NAMALWA (cell line): ENCODE measurements at regions not wholly inside any gene's neighbourhood (a gene's known extent, or its start where the extent isn't known, plus 50 kb on each side); places are given as distances from the start of the nearest gene placed in this dataset.

Experiments used
- DNase-seq: peaks from one replicate; pipeline ENCODE4 v3.0.0-alpha.2; 2015; ENCODE audit warnings: low spot score

- DNase-seq, result no peak
These were observed 427.2 kb downstream of the OCA2 start for GRCh38 chr15:27671819-27672437.

GRCh38 chr15:27670486-27671209 is 428.5 kb downstream of the OCA2 start:
- no peak for DNase-seq

DNA sequence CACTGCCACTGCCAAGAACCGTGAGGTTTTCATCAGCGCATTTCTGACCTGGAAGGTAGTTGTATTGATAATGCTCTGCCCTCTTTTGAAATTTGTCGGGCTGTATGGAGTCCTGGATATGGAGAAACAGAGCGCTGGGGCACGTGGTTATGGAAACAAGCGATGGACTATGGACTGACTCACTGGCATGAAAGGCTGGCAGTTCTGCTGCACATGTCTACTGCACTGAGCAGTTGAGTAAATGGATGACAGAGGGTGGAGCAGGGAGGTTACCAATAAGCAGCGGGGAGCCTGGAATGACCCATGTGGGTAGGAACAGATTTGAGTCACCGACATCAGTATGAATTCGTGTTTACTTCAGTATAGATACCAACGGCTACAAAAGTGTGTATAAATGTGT is 429.5 kb downstream of the OCA2 start:
- no peak for DNase-seq

GRCh38 chr15:27668471-27669220 is 430.5 kb downstream of the OCA2 start:
- no peak for DNase-seq

DNA sequence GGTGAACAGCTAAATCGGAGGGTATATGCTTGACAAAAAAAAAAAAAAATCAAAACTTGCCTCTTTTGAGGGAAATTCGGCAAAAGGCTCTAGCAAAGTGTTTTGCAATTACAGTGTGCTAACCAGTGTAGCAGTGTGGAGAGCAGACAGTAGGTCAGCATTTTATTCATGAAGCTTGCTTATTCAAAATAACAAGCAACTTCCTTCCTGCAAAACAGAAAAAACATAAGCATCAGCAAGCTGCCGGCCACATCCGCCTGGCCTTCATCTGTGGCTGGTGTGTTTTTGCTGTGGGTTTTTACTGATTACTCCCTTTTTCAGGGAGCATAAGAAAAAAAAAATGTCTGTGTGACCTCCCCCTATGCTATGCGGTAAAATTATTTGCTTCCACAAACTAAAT is 434.1 kb downstream of the OCA2 start:
- DNase-seq, result no peak

DNA sequence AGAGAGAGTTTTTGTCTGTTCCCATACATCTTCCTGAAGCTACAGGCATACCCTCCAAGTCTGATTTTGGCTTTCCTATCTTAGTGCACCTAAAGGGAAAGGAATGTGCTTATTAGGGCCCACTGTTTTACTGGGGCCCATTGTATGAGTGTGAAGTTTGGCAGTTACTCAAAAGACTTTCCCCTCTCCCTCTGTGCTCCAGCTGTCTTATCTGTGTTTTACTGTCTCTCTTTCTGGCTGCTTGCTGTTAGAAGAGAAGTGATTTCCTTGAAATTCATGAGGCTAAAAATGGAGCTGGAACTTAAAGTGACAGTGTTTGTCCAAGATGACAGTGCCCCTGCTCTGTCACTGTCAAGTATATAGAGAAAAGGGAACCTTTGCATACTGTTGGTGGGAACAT is 436.2 kb downstream of the OCA2 start:
- no peak for DNase-seq

DNA sequence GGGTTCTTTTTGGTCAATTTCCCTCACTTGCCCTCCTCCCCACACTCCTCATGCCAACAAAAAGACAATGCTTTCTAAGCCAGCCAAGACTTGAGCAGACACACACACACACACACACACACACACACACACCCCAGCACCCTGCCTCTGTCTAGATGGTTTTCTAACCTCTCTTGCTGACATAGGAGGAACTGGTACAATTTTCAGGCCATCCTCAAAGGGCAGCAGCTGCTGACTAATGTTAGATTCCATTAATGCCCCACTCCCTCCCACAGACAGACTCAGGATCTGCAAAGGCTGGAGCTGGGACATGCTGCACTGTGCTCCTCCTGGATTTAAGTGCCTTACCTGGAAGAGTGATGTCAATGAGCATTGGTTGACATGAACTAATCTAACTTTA is 438.4 kb downstream of the OCA2 start:
- DNase-seq, result no peak

- no peak for DNase-seq
These were observed 442.7 kb downstream of the OCA2 start for GRCh38 chr15:27656296-27656987.

GRCh38 chr15:27655056-27655455 is 444.1 kb downstream of the OCA2 start:
- DNase-seq, result no peak

GRCh38 chr15:27650244-27650643 is 448.9 kb downstream of the OCA2 start:
- no peak for DNase-seq

DNA sequence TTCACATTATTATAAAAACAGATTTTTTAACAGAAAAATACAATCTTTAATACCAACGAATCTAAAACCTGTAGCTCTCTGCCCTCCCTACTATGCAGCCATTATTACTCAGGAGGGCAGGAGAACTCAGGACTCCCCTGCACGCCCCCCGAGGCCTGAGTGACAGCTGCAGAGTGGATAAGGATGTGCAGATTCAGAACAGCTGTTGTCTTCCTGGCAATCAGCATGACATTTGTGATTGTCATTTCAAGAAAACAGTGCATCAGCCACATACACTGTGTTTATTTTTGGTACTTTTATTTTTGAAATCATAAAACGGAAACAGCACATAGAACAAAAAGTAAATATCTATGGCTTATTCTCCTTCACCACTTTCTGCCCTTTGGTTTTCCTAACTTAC is 450.8 kb downstream of the OCA2 start:
- DNase-seq, result peak; percentile 19

DNA sequence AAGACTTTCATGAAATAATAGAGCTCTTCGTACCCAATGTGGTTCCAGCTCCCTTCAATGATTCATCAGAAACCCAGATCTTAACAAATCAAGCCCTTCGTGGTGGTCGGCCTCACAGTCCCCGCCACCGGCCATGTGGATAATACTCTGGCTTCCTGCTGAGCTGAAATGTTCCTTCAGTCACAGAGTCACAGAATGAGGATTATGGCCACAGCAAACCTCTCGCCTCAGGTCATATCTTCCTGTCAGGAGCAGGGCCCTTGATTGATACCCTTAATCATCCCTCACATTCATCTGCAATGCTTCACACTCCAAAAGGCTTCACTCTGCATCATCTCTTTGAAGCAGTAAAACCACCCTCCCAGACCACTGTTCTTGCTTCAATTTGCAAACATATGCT is 452.6 kb downstream of the OCA2 start:
- DNase-seq, result no peak

GRCh38 chr15:27645672-27646071 is 453.4 kb downstream of the OCA2 start:
- DNase-seq, result no peak

DNA sequence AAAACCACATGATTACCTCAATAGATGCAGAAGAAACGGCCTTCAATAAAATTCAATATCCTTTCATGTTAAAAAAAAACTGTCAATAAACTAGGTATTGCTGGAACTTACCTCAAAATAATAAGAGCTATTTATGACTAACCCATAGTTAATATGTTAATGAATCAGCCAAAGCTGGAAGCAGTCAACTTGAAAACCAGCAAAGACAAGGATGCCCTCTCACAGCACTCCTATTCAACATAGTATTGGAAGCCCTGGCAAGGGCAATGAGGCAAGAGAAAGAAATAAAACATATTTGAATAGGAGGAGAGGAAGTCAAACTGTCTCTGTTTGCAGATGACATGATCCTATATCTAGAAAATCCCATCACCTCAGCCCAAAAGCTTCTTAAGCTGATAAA is 456.1 kb downstream of the OCA2 start:
- no peak for DNase-seq

- DNase-seq, result no peak
These were observed 459.5 kb downstream of the OCA2 start for GRCh38 chr15:27639595-27639994.

- DNase-seq, result no peak
These were observed 460.2 kb downstream of the OCA2 start for GRCh38 chr15:27638958-27639357.

DNA sequence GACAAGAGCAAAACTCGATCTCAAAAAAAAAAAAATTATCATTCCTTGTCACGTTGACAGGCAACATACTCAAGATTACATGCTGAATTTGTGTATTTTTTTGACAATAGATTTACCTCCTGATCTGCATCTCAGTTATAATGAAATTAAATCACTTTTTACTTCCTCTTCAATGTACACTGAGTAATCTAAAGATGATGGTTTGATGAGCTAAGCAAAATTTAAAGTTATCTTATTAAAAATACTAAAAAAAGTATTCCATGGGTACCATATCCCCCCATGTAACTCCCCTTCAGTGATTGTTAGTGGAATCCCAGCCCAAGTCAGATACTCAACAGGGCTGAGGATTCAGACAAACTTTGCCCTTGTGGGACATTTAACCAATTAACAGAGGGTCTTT is 463.2 kb downstream of the OCA2 start:
- no peak for DNase-seq

- no peak for DNase-seq
These were observed 470.6 kb downstream of the OCA2 start for GRCh38 chr15:27628486-27628885.

- peak; percentile 23 for DNase-seq
These were observed 471.5 kb downstream of the OCA2 start for GRCh38 chr15:27627623-27628022.

- peak; percentile 92 for DNase-seq
These were observed 475.4 kb downstream of the OCA2 start for GRCh38 chr15:27623560-27624305.

- no peak for DNase-seq
These were observed 476.0 kb downstream of the OCA2 start for GRCh38 chr15:27623149-27623548.

DNA sequence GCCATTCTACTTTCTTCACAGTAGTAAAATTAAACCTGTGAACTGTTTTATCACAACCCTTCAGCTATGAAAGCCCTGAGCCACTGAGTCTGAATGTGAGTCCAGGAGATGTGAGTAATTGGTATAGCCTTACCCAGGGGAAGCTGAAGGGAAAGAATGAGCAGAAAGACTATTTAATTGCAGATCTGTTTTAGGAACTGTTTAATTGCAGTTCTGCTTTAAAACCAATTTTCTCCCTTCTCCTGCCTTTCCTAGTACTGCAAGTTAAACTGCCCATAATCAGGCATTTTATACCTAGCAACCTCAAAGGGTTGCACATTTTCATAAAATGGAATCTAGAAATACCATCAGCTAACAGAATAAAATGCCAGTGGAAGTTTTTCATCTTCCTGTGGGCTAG is 476.7 kb downstream of the OCA2 start:
- peak; percentile 14 for DNase-seq
